ENCODE measurements at regions not wholly inside any gene's neighbourhood (a gene's known extent, or its start where the extent isn't known, plus 50 kb on each side); places are given as distances from the start of the nearest gene placed in this dataset.

- H3K27me3 ChIP-seq, result no peaks in the 10 kb centered on the region
- DNase-seq, result no peak
- H3K9me3 ChIP-seq, result no peaks in the 10 kb centered on the region
- no peaks in the 10 kb centered on the region for H3K36me3 ChIP-seq
- TF ChIP-seq EP300 (IDR thresholded peaks at IDR 0.05), result no peak
- TF ChIP-seq POLR2A (IDR thresholded peaks at IDR 0.05), result no peak
- TF ChIP-seq, protein P1, sequence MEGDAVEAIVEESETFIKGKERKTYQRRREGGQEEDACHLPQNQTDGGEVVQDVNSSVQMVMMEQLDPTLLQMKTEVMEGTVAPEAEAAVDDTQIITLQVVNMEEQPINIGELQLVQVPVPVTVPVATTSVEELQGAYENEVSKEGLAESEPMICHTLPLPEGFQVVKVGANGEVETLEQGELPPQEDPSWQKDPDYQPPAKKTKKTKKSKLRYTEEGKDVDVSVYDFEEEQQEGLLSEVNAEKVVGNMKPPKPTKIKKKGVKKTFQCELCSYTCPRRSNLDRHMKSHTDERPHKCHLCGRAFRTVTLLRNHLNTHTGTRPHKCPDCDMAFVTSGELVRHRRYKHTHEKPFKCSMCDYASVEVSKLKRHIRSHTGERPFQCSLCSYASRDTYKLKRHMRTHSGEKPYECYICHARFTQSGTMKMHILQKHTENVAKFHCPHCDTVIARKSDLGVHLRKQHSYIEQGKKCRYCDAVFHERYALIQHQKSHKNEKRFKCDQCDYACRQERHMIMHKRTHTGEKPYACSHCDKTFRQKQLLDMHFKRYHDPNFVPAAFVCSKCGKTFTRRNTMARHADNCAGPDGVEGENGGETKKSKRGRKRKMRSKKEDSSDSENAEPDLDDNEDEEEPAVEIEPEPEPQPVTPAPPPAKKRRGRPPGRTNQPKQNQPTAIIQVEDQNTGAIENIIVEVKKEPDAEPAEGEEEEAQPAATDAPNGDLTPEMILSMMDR (IDR thresholded peaks at IDR 0.05), result no peak
- H3K27ac ChIP-seq, result no peak overlapping the region
- H3K4me3 ChIP-seq, result no peak overlapping the region
- no peaks in the 10 kb centered on the region for H3K4me1 ChIP-seq (ENCODE audit: insufficient read depth)
- intact Hi-C loops (cut with DNase I), result no loop called here
- 92 to 94% (median 94%) methylated on average over 1 of the region's 1 CpG for WGBS, 3 donors
Observed at GRCh38 chr17:69734656-69735055, 320.2 kb downstream of the MAP2K6 start.

GRCh38 chr17:69735285-69735684 lies 320.8 kb downstream of the MAP2K6 start:
- Histone ChIP-seq H3K4me1 (ENCODE audit: insufficient read depth) (no peaks in the 10 kb centered on the region), H3K27ac (no peak overlapping the region), H3K36me3 (no peaks in the 10 kb centered on the region), H3K27me3 (no peaks in the 10 kb centered on the region), H3K9me3 (no peaks in the 10 kb centered on the region), H3K4me3 (no peak overlapping the region)
- intact Hi-C loops (cut with DNase I), result no loop called here
- no peak for DNase-seq
- TF ChIP-seq POLR2A (IDR thresholded peaks at IDR 0.05), result no peak
- TF ChIP-seq, protein P1 (IDR thresholded peaks at IDR 0.05), result no peak
- no peak for TF ChIP-seq EP300 (IDR thresholded peaks at IDR 0.05)
- WGBS, 3 donors, result 88 to 92% (median 88%) methylated on average over 2 of the region's 2 CpGs

- no peaks in the 10 kb centered on the region for H3K36me3 ChIP-seq
- intact Hi-C loops (cut with DNase I), result no loop called here
- H3K9me3 ChIP-seq, result no peaks in the 10 kb centered on the region
- no peaks in the 10 kb centered on the region for H3K27me3 ChIP-seq
- H3K4me1 ChIP-seq (ENCODE audit: insufficient read depth), result no peaks in the 10 kb centered on the region
- H3K27ac ChIP-seq, result no peak overlapping the region
- WGBS, 3 donors, result 87 to 93% (median 93%) methylated on average over 3 of the region's 3 CpGs
- no peak overlapping the region for H3K4me3 ChIP-seq
- TF ChIP-seq EP300 (IDR thresholded peaks at IDR 0.05), result no peak
- no peak for TF ChIP-seq POLR2A (IDR thresholded peaks at IDR 0.05)
- TF ChIP-seq, protein P1 (IDR thresholded peaks at IDR 0.05), result no peak
- no peak for DNase-seq
Observed at GRCh38 chr17:69743091-69743490, 328.6 kb downstream of the MAP2K6 start.

DNA sequence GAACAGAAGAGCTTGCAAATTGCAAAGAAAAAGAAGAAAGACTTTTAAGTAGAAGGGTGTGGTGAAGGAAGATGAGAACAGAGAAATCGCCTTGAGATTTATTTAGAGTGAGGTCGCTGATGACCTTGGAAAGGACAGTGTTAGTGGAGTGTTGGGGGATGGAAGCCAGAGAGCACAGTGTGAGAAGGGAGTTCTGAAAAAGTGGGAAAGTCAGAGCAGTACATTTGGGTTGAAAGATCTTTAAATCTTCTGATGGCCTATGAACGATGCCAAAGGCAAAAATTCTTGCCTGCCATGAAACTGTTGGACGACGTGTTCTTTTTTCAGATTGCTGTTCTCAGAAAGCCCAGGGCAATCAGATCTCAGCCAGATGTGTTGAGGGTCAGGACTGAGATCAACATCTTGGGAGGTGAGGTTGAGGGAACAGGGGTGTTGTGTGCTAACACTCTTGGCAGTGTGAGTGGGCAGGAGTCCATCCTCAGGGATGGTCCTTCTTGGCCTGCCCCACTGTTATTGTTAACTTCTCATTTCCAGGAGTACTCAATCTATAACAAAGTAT lies 330.1 kb downstream of the MAP2K6 start:
- H3K9me3 ChIP-seq, result no peaks in the 10 kb centered on the region
- intact Hi-C loops (cut with DNase I), result no loop called here
- H3K36me3 ChIP-seq, result no peaks in the 10 kb centered on the region
- no peak overlapping the region for H3K27ac ChIP-seq
- 22 to 33% (median 31%) methylated on average over 5 of the region's 5 CpGs for WGBS, 3 donors
- DNase-seq, result peak in 1 of 5 donors; percentile 41
- TF ChIP-seq POLR2A (IDR thresholded peaks at IDR 0.05), result no peak
- TF ChIP-seq EP300 (IDR thresholded peaks at IDR 0.05), result no peak
- TF ChIP-seq, protein P1 (IDR thresholded peaks at IDR 0.05), result no peak
- no peak overlapping the region for H3K4me3 ChIP-seq
- H3K4me1 ChIP-seq (ENCODE audit: insufficient read depth), result no peaks in the 10 kb centered on the region
- peaks cover 2% of the 10 kb centered on the region for H3K27me3 ChIP-seq

All from ovary (tissue), 7 donors.